CD14-positive monocyte (primary cell): ENCODE measurements at regions not wholly inside any gene's neighbourhood (a gene's known extent, or its start where the extent isn't known, plus 50 kb on each side); places are given as distances from the start of the nearest gene placed in this dataset.
"Not testable (repeated sequence)": the region's sequence is repeated elsewhere in the genome, so short reads cannot be mapped to it uniquely, and the experiment has no call there.

Experiments used
- DNase-seq, 3 donors: peaks; one replicate each; pipeline ENCODE4 v3.0.0-alpha.2; 2011 to 2022
- H2AFZ ChIP-seq: 2 replicates; pipeline ENCODE4 v1.6.0; 2012; ENCODE audit warnings: mild to moderate bottlenecking, low read depth, low read length, inconsistent platforms; ENCODE audit not compliant: insufficient read depth, poor library complexity, severe bottlenecking
- H3K27ac ChIP-seq, 2 donors: 1 replicate in 1 of 2; 2 replicates in 1 of 2; pipeline ENCODE4 v1.5.1; 2012 to 2013; ENCODE audit warnings: low read length in 2 of 2, control low read depth in 1 of 2, inconsistent platforms in 1 of 2, low read depth in 1 of 2, mild to moderate bottlenecking in 1 of 2
- H3K27me3 ChIP-seq, 2 donors: one replicate each; pipeline versions ENCODE4 v1.6.0 to v1.6.1; 2011 to 2013; ENCODE audit warnings: low read length in 2 of 2; ENCODE audit not compliant: control insufficient read depth in 2 of 2, insufficient read depth in 2 of 2
- H3K36me3 ChIP-seq, 2 donors: replicated peaks in 1 of 2; 1 replicate in 1 of 2; 2 replicates in 1 of 2; pipeline versions ENCODE4 v1.5.1 to v1.6.1; 2012 to 2013; ENCODE audit warnings: low read length in 2 of 2, control low read depth in 1 of 2, inconsistent platforms in 1 of 2, mild to moderate bottlenecking in 1 of 2; ENCODE audit not compliant: insufficient read depth in 2 of 2, control insufficient read depth in 1 of 2
- H3K4me1 ChIP-seq, 2 donors: 1 replicate in 1 of 2; 2 replicates in 1 of 2; pipeline versions ENCODE4 v1.5.1 to v1.6.1; 2012 to 2013; ENCODE audit warnings: low read length in 2 of 2, control low read depth in 1 of 2, inconsistent platforms in 1 of 2, mild to moderate bottlenecking in 1 of 2, moderate library complexity in 1 of 2; ENCODE audit not compliant: insufficient read depth in 2 of 2, control insufficient read depth in 1 of 2
- H3K4me2 ChIP-seq: replicated peaks from 2 replicates; pipeline ENCODE3; 2012; ENCODE audit warnings: low read length, moderate library complexity, mild to moderate bottlenecking; ENCODE audit not compliant: poor library complexity, severe bottlenecking; ENCODE audit errors: extremely low read depth
- H3K4me3 ChIP-seq, 3 experiments: fragments of 200-600 bp in 1 of 3; sonication (generic) in 1 of 3; replicated peaks in 1 of 3; 1 replicate in 2 of 3; 2 replicates in 1 of 3; pipeline ENCODE4 v1.5.1; 2011 to 2013; ENCODE audit warnings: low read length in 3 of 3, mild to moderate bottlenecking in 3 of 3, control low read depth in 2 of 3, low read depth in 2 of 3, inconsistent platforms in 1 of 3, moderate library complexity in 1 of 3
- H3K79me2 ChIP-seq: 2 replicates; pipeline ENCODE4 v1.6.0; 2012; ENCODE audit warnings: mild to moderate bottlenecking, control low read depth, inconsistent platforms, low read length, moderate library complexity; ENCODE audit not compliant: insufficient read depth
- H3K9ac ChIP-seq: 2 replicates; pipeline ENCODE4 v1.6.0; 2017; ENCODE audit warnings: low read length, mild to moderate bottlenecking; ENCODE audit not compliant: insufficient read depth, poor library complexity, severe bottlenecking
- H3K9me3 ChIP-seq, 2 donors: replicated peaks in 1 of 2; 1 replicate in 1 of 2; 2 replicates in 1 of 2; pipeline versions ENCODE4 v1.5.1 to v1.6.1; 2012 to 2013; ENCODE audit warnings: low read length in 2 of 2, control low read depth in 1 of 2; ENCODE audit not compliant: control insufficient read depth in 1 of 2, insufficient read depth in 1 of 2
- H4K20me1 ChIP-seq: 2 replicates; pipeline ENCODE4 v1.6.0; 2012; ENCODE audit warnings: mild to moderate bottlenecking, low read length, control low read depth, moderate library complexity; ENCODE audit not compliant: insufficient read depth
- H3K27ac Mint-ChIP-seq, 7 donors: one replicate each; pipeline ENCODE4 v1.8.0; 2020; ENCODE audit warnings: mild to moderate bottlenecking in 7 of 7, mixed read lengths in 7 of 7, moderate library complexity in 6 of 7, inconsistent platforms in 2 of 7
- H3K27me3 Mint-ChIP-seq, 3 donors: one replicate each; pipeline ENCODE4 v1.8.0; 2021 to 2022; ENCODE audit warnings: low read depth in 3 of 3, mild to moderate bottlenecking in 3 of 3, mixed read lengths in 3 of 3, moderate library complexity in 3 of 3, inconsistent platforms in 1 of 3
- H3K36me3 Mint-ChIP-seq, 2 donors: one replicate each; pipeline ENCODE4 v1.8.0; 2020; ENCODE audit warnings: mixed read lengths in 2 of 2, inconsistent platforms in 1 of 2, mild to moderate bottlenecking in 1 of 2
- H3K4me1 Mint-ChIP-seq: one replicate; pipeline ENCODE4 v1.8.0; 2020; ENCODE audit warnings: mild to moderate bottlenecking, mixed read lengths
- H3K4me3 Mint-ChIP-seq, 2 donors: one replicate each; pipeline ENCODE4 v1.8.0; 2020; ENCODE audit warnings: mild to moderate bottlenecking in 2 of 2, mixed read lengths in 2 of 2, moderate library complexity in 1 of 2
- H3K9me3 Mint-ChIP-seq, 7 donors: one replicate each; pipeline ENCODE4 v1.8.0; 2020 to 2022; ENCODE audit warnings: mixed read lengths in 7 of 7, mild to moderate bottlenecking in 6 of 7, moderate library complexity in 6 of 7, inconsistent platforms in 2 of 7
- CTCF ChIP-seq: fragments of 200-600 bp; IDR thresholded peaks from one replicate; pipeline ENCODE4 v1.8.0; 2022; ENCODE audit warnings: antibody characterized with exemption, mild to moderate bottlenecking
- WGBS: methylation state at CpG from one replicate; pipeline ENCODE4 v1.1.5; 2013; ENCODE audit warnings: missing lambda C conversion rate; ENCODE audit not compliant: insufficient coverage; 5-methylcytosine and 5-hydroxymethylcytosine counted together
- intact Hi-C, 2 donors: fragments of 100-400 bp; cut with micrococcal nuclease; formaldehyde crosslinking; loops; one replicate each; pipeline versions ENCODE4 v1.15.0 to v1.15.1; 2023

GRCh38 chr5:116709082-116709481, 134.5 kb upstream of the SEMA6A start:
- intact Hi-C loops: no loop called here
- no peak overlapping the region for H3K4me2 ChIP-seq

GRCh38 chr5:116705121-116705519, 130.5 kb upstream of the SEMA6A start:
- H3K4me3 Mint-ChIP-seq, H2AFZ ChIP-seq, H3K4me1 Mint-ChIP-seq, H3K4me1 ChIP-seq, H3K27ac ChIP-seq, H4K20me1 ChIP-seq, H3K27ac Mint-ChIP-seq, H3K9me3 ChIP-seq, H3K79me2 ChIP-seq, DNase-seq, H3K36me3 ChIP-seq, H3K27me3 ChIP-seq, H3K4me3 ChIP-seq, H3K9ac ChIP-seq, H3K4me2 ChIP-seq, H3K36me3 Mint-ChIP-seq, intact Hi-C loops, H3K27me3 Mint-ChIP-seq: not testable (repeated sequence)
- no CpG with 5 or more reads among the region's 3 CpGs for WGBS
- H3K9me3 Mint-ChIP-seq: peaks cover 0 to 15% (median 3%) of the 10 kb centered on the region in 7 donors

More at GRCh38 chr5:116709082-116709481, 134.5 kb upstream of the SEMA6A start:
- H3K4me3 Mint-ChIP-seq: no peak overlapping the region
- H3K4me1 ChIP-seq: no peaks in the 10 kb centered on the region
- WGBS: 100% methylated on average over 1 of the region's 5 CpGs
- DNase-seq: no peak
- H4K20me1 ChIP-seq: no peaks in the 10 kb centered on the region
- no peak overlapping the region for H3K4me3 ChIP-seq
- H3K27me3 ChIP-seq: no peaks in the 10 kb centered on the region
- H3K79me2 ChIP-seq: no peaks in the 10 kb centered on the region
- no peaks in the 10 kb centered on the region for H3K4me1 Mint-ChIP-seq
- H3K36me3 Mint-ChIP-seq: no peaks in the 10 kb centered on the region
- H2AFZ ChIP-seq: no peak overlapping the region
- no peak for TF ChIP-seq CTCF
- H3K27ac ChIP-seq: no peak overlapping the region
- H3K27me3 Mint-ChIP-seq: peaks cover 0 to 2% (median 0%) of the 10 kb centered on the region in 3 donors
- no peak overlapping the region for H3K9ac ChIP-seq
- no peak overlapping the region for H3K27ac Mint-ChIP-seq
- H3K9me3 ChIP-seq: no peaks in the 10 kb centered on the region
- H3K36me3 ChIP-seq: no peaks in the 10 kb centered on the region
- H3K9me3 Mint-ChIP-seq: peaks cover 0 to 7% (median 2%) of the 10 kb centered on the region in 7 donors
